ENCODE measurements at regions not wholly inside any gene's neighbourhood (a gene's known extent, or its start where the extent isn't known, plus 50 kb on each side); places are given as distances from the start of the nearest gene placed in this dataset.
"Not testable (repeated sequence)": the region's sequence is repeated elsewhere in the genome, so short reads cannot be mapped to it uniquely, and the experiment has no call there.

GRCh38 chr2:121137571-121137970, 147.4 kb downstream of the TFCP2L1 start:
- no peaks in the 10 kb centered on the region for H3K36me3 Mint-ChIP-seq
- H3K4me3 Mint-ChIP-seq = no peak overlapping the region
- peaks cover 3% of the 10 kb centered on the region for H3K27me3 Mint-ChIP-seq
- no peaks in the 10 kb centered on the region for H3K4me1 Mint-ChIP-seq
- H3K9me3 Mint-ChIP-seq = no peaks in the 10 kb centered on the region
- no peak overlapping the region for H3K27ac Mint-ChIP-seq

GRCh38 chr2:121140734-121141133, 144.3 kb downstream of the TFCP2L1 start:
- no peak overlapping the region for H3K27ac Mint-ChIP-seq

GRCh38 chr2:121142452-121142851, 142.6 kb downstream of the TFCP2L1 start:
- Mint-ChIP-seq H3K4me1 (no peaks in the 10 kb centered on the region), H3K36me3 (no peaks in the 10 kb centered on the region), H3K9me3 (no peaks in the 10 kb centered on the region), H3K4me3 (no peak overlapping the region), H3K27ac (no peak overlapping the region), H3K27me3 (peaks cover 2% of the 10 kb centered on the region)

More at GRCh38 chr2:121140734-121141133, 144.3 kb downstream of the TFCP2L1 start:
- H3K4me1 Mint-ChIP-seq = no peaks in the 10 kb centered on the region
- peaks cover 2% of the 10 kb centered on the region for H3K27me3 Mint-ChIP-seq
- H3K9me3 Mint-ChIP-seq = no peaks in the 10 kb centered on the region
- no peaks in the 10 kb centered on the region for H3K36me3 Mint-ChIP-seq
- H3K4me3 Mint-ChIP-seq = no peak overlapping the region

- H3K27ac Mint-ChIP-seq = no peak overlapping the region
- no peaks in the 10 kb centered on the region for H3K27me3 Mint-ChIP-seq
- no peaks in the 10 kb centered on the region for H3K4me1 Mint-ChIP-seq
- H3K9me3 Mint-ChIP-seq = no peaks in the 10 kb centered on the region
- no peaks in the 10 kb centered on the region for H3K36me3 Mint-ChIP-seq
- H3K4me3 Mint-ChIP-seq = no peak overlapping the region
Observed at GRCh38 chr2:121144111-121144510, 140.9 kb downstream of the TFCP2L1 start.

GRCh38 chr2:121146630-121147029, 138.4 kb downstream of the TFCP2L1 start:
- Mint-ChIP-seq H3K27me3 (no peaks in the 10 kb centered on the region), H3K4me3 (no peak overlapping the region), H3K27ac (no peak overlapping the region), H3K4me1 (no peaks in the 10 kb centered on the region), H3K9me3 (no peaks in the 10 kb centered on the region), H3K36me3 (no peaks in the 10 kb centered on the region)

GRCh38 chr2:121147766-121148165, 137.2 kb downstream of the TFCP2L1 start:
- no peaks in the 10 kb centered on the region for H3K27me3 Mint-ChIP-seq
- H3K36me3 Mint-ChIP-seq = no peaks in the 10 kb centered on the region
- no peaks in the 10 kb centered on the region for H3K4me1 Mint-ChIP-seq
- H3K27ac Mint-ChIP-seq = no peak overlapping the region
- H3K9me3 Mint-ChIP-seq = no peaks in the 10 kb centered on the region
- H3K4me3 Mint-ChIP-seq = no peak overlapping the region

- no peaks in the 10 kb centered on the region for H3K9me3 Mint-ChIP-seq
- H3K4me1 Mint-ChIP-seq = no peaks in the 10 kb centered on the region
- H3K4me3 Mint-ChIP-seq = no peak overlapping the region
- no peaks in the 10 kb centered on the region for H3K36me3 Mint-ChIP-seq
- no peaks in the 10 kb centered on the region for H3K27me3 Mint-ChIP-seq
- H3K27ac Mint-ChIP-seq = no peak overlapping the region
Observed at GRCh38 chr2:121148481-121148880, 136.5 kb downstream of the TFCP2L1 start.

- no peaks in the 10 kb centered on the region for H3K4me1 Mint-ChIP-seq
- H3K27me3 Mint-ChIP-seq = no peaks in the 10 kb centered on the region
- no peaks in the 10 kb centered on the region for H3K36me3 Mint-ChIP-seq
- H3K9me3 Mint-ChIP-seq = no peaks in the 10 kb centered on the region
- H3K4me3 Mint-ChIP-seq = no peak overlapping the region
- H3K27ac Mint-ChIP-seq = no peak overlapping the region
Observed at GRCh38 chr2:121149384-121149783, 135.6 kb downstream of the TFCP2L1 start.

GRCh38 chr2:121150126-121150525, 134.9 kb downstream of the TFCP2L1 start:
- H3K9me3 Mint-ChIP-seq = no peaks in the 10 kb centered on the region
- H3K27ac Mint-ChIP-seq = no peak overlapping the region

GRCh38 chr2:121150713-121151112, 134.3 kb downstream of the TFCP2L1 start:
- Mint-ChIP-seq H3K4me1 (no peaks in the 10 kb centered on the region), H3K9me3 (no peaks in the 10 kb centered on the region), H3K4me3 (no peak overlapping the region), H3K27ac (no peak overlapping the region), H3K27me3 (no peaks in the 10 kb centered on the region), H3K36me3 (no peaks in the 10 kb centered on the region)

More at GRCh38 chr2:121150126-121150525, 134.9 kb downstream of the TFCP2L1 start:
- no peaks in the 10 kb centered on the region for H3K36me3 Mint-ChIP-seq
- no peaks in the 10 kb centered on the region for H3K4me1 Mint-ChIP-seq
- no peak overlapping the region for H3K4me3 Mint-ChIP-seq
- no peaks in the 10 kb centered on the region for H3K27me3 Mint-ChIP-seq

GRCh38 chr2:121151311-121152109, 133.5 kb downstream of the TFCP2L1 start:
- Mint-ChIP-seq H3K9me3 (no peaks in the 10 kb centered on the region), H3K27me3 (no peaks in the 10 kb centered on the region), H3K4me1 (no peaks in the 10 kb centered on the region), H3K4me3 (no peak overlapping the region), H3K27ac (no peak overlapping the region), H3K36me3 (no peaks in the 10 kb centered on the region)

- Mint-ChIP-seq H3K4me3 (no peak overlapping the region), H3K27ac (no peak overlapping the region), H3K27me3 (no peaks in the 10 kb centered on the region), H3K4me1 (no peaks in the 10 kb centered on the region), H3K36me3 (no peaks in the 10 kb centered on the region), H3K9me3 (peaks cover under 1% of the 10 kb centered on the region)
Observed at GRCh38 chr2:121152861-121153260, 132.1 kb downstream of the TFCP2L1 start.

- no peaks in the 10 kb centered on the region for H3K4me1 Mint-ChIP-seq
- no peak overlapping the region for H3K27ac Mint-ChIP-seq
- no peaks in the 10 kb centered on the region for H3K36me3 Mint-ChIP-seq
- no peaks in the 10 kb centered on the region for H3K27me3 Mint-ChIP-seq
- no peak overlapping the region for H3K4me3 Mint-ChIP-seq
- peaks cover 7% of the 10 kb centered on the region for H3K9me3 Mint-ChIP-seq
Observed at GRCh38 chr2:121153516-121153915, 131.5 kb downstream of the TFCP2L1 start.

- no peaks in the 10 kb centered on the region for H3K4me1 Mint-ChIP-seq
- peaks cover 10% of the 10 kb centered on the region for H3K9me3 Mint-ChIP-seq
- H3K27ac Mint-ChIP-seq = no peak overlapping the region
- H3K27me3 Mint-ChIP-seq = no peaks in the 10 kb centered on the region
- H3K36me3 Mint-ChIP-seq = no peaks in the 10 kb centered on the region
- H3K4me3 Mint-ChIP-seq = no peak overlapping the region
Observed at GRCh38 chr2:121155502-121156056, 129.4 kb downstream of the TFCP2L1 start.

GRCh38 chr2:121157481-121157880, 127.5 kb downstream of the TFCP2L1 start:
- H3K4me1 Mint-ChIP-seq, H3K4me3 Mint-ChIP-seq, H3K36me3 Mint-ChIP-seq, H3K27me3 Mint-ChIP-seq, H3K27ac Mint-ChIP-seq: not testable (repeated sequence)
- peaks cover 10% of the 10 kb centered on the region for H3K9me3 Mint-ChIP-seq

- no peaks in the 10 kb centered on the region for H3K4me1 Mint-ChIP-seq
- H3K4me3 Mint-ChIP-seq = no peak overlapping the region
- peaks cover 3% of the 10 kb centered on the region for H3K27me3 Mint-ChIP-seq
Observed at GRCh38 chr2:121159291-121160071, 125.5 kb downstream of the TFCP2L1 start.

More at GRCh38 chr2:121159291-121160071, 125.5 kb downstream of the TFCP2L1 start:
- H3K9me3 Mint-ChIP-seq = peaks cover 16% of the 10 kb centered on the region
- H3K36me3 Mint-ChIP-seq = no peaks in the 10 kb centered on the region
- no peak overlapping the region for H3K27ac Mint-ChIP-seq
